ENCODE measurements at regions not wholly inside any gene's neighbourhood (a gene's known extent, or its start where the extent isn't known, plus 50 kb on each side); places are given as distances from the start of the nearest gene placed in this dataset.

GRCh38 chr12:83985084-83985483, 927.5 kb downstream of the SLC6A15 start:
- Histone ChIP-seq H3K36me3 (no peaks in the 10 kb centered on the region), H3K9me3 (no peaks in the 10 kb centered on the region), H3K27ac (no peak overlapping the region), H3K4me1 (peaks cover 0 to 4% (median 0%) of the 10 kb centered on the region in 3 donors), H3K27me3 (no peaks in the 10 kb centered on the region), H3K4me3 (no peak overlapping the region)
- 49 to 59% methylated on average over 2 of the region's 2 CpGs for WGBS, 2 donors
- no peak for DNase-seq
- TF ChIP-seq CTCF (IDR thresholded peaks at IDR 0.05), result no peak
- FAIRE-seq, result no peak
- intact Hi-C loops (cut with DNase I), result no loop called here
- peak in 2 of 4 donors; percentile 46 to 77 for ATAC-seq

GRCh38 chr12:83980398-83980797, 932.2 kb downstream of the SLC6A15 start:
- H3K36me3 ChIP-seq, result no peaks in the 10 kb centered on the region
- H3K4me3 ChIP-seq, result no peak overlapping the region
- no peaks in the 10 kb centered on the region for H3K27me3 ChIP-seq
- no peak for TF ChIP-seq CTCF (IDR thresholded peaks at IDR 0.05)
- H3K9me3 ChIP-seq, result no peaks in the 10 kb centered on the region
- intact Hi-C loops (cut with DNase I), result no loop called here
- H3K27ac ChIP-seq, result no peak overlapping the region
- no peak for FAIRE-seq
- no peak for ATAC-seq
- peaks cover 0 to 4% (median 0%) of the 10 kb centered on the region in 3 donors for H3K4me1 ChIP-seq
- no peak for DNase-seq

- H3K4me1 ChIP-seq, result peaks cover 0 to 3% (median 0%) of the 10 kb centered on the region in 3 donors
- ATAC-seq (no peak), FAIRE-seq (no peak), DNase-seq (no peak)
- intact Hi-C loops (cut with DNase I), result no loop called here
- no peak overlapping the region for H3K27ac ChIP-seq
- no peaks in the 10 kb centered on the region for H3K36me3 ChIP-seq
- no peaks in the 10 kb centered on the region for H3K27me3 ChIP-seq
- 70 to 80% methylated on average over 2 of the region's 2 CpGs for WGBS, 2 donors
- TF ChIP-seq CTCF (IDR thresholded peaks at IDR 0.05), result no peak
- no peak overlapping the region for H3K4me3 ChIP-seq
- no peaks in the 10 kb centered on the region for H3K9me3 ChIP-seq
Measured at GRCh38 chr12:83979785-83980184, 932.8 kb downstream of the SLC6A15 start.

GRCh38 chr12:83971781-83972180, 940.8 kb downstream of the SLC6A15 start:
- WGBS, 2 donors, result 83 to 91% methylated on average over 3 of the region's 3 CpGs
- intact Hi-C loops (cut with DNase I), result no loop called here
- Histone ChIP-seq H3K4me1 (no peaks in the 10 kb centered on the region), H3K27ac (no peak overlapping the region), H3K27me3 (no peaks in the 10 kb centered on the region), H3K9me3 (no peaks in the 10 kb centered on the region), H3K36me3 (no peaks in the 10 kb centered on the region), H3K4me3 (no peak overlapping the region)
- FAIRE-seq, result no peak
- TF ChIP-seq CTCF (IDR thresholded peaks at IDR 0.05), result no peak
- ATAC-seq, result no peak
- no peak for DNase-seq

GRCh38 chr12:83960767-83961166, 951.8 kb downstream of the SLC6A15 start:
- Histone ChIP-seq H3K27ac (no peak overlapping the region), H3K4me1 (no peaks in the 10 kb centered on the region), H3K4me3 (no peak overlapping the region), H3K9me3 (no peaks in the 10 kb centered on the region), H3K27me3 (no peaks in the 10 kb centered on the region), H3K36me3 (no peaks in the 10 kb centered on the region)
- WGBS, 2 donors, result 81 to 91% methylated on average over 1 of the region's 1 CpG
- intact Hi-C loops (cut with DNase I), result no loop called here
- DNase-seq (no peak), ATAC-seq (no peak), FAIRE-seq (no peak)
- TF ChIP-seq CTCF (IDR thresholded peaks at IDR 0.05), result no peak

All from pancreas (tissue), 10 donors.